ENCODE measurements at regions not wholly inside any gene's neighbourhood (a gene's known extent, or its start where the extent isn't known, plus 50 kb on each side); places are given as distances from the start of the nearest gene placed in this dataset.

DNA sequence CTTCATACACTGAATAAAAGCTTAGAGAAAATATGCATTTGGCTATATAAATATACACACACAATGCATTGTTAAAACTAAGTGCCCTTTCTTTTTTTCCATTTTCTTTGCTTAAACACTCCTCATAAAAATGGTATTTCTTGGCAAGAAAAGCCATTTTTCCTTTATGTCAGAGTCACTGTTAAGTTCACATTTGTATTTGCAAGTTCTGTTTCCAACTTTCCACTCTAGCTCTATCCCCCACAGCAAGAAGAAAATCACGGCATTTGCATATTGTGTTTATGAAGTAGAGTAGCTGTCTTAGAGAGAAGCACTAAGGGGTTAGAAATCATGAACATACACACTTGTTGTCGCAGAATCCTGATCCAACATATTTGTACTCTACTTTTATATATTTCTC, 662.1 kb upstream of the MEF2C start:
- 39 to 57% methylated on average over 2 of the region's 2 CpGs for WGBS, 2 experiments (ENCODE audit: low coverage in 1 of 2, low lambda C conversion rate in 2 of 2, missing lambda C conversion rate in 2 of 2)
- Histone ChIP-seq H3K27me3 (replicated peaks; ENCODE audit: insufficient read depth) (no peaks in the 10 kb centered on the region), H3K9me2 (ENCODE audit: insufficient read depth) (no peaks in the 10 kb centered on the region), H3K36me3 (ENCODE audit: low read depth) (no peaks in the 10 kb centered on the region), H4K20me1 (ENCODE audit: insufficient read depth) (no peaks in the 10 kb centered on the region), H2AFZ (no peak overlapping the region), H3F3A (ENCODE audit: insufficient read depth) (no peaks in the 10 kb centered on the region), H3K4me3 (no peak overlapping the region), H3K4me2 (ENCODE audit: unreplicated experiment) (no peak overlapping the region), H3K9ac (no peak overlapping the region), H3K4me1 (ENCODE audit: insufficient read depth) (no peaks in the 10 kb centered on the region), H3K27ac (no peak overlapping the region), H3K9me3 (ENCODE audit: low read depth) (no peaks in the 10 kb centered on the region), H3K79me2 (ENCODE audit: insufficient read depth) (no peaks in the 10 kb centered on the region)
- no peak for TF ChIP-seq EZH2phosphoT487 (IDR thresholded peaks at IDR 0.05; ENCODE audit: insufficient read depth, low read depth)
- TF ChIP-seq EZH2 (IDR thresholded peaks at IDR 0.05; ENCODE audit: insufficient read depth, poor library complexity, severe bottlenecking): no peak
- DNase-seq: no peak
- in situ Hi-C loops (cut with MboI): no loop called here

DNA sequence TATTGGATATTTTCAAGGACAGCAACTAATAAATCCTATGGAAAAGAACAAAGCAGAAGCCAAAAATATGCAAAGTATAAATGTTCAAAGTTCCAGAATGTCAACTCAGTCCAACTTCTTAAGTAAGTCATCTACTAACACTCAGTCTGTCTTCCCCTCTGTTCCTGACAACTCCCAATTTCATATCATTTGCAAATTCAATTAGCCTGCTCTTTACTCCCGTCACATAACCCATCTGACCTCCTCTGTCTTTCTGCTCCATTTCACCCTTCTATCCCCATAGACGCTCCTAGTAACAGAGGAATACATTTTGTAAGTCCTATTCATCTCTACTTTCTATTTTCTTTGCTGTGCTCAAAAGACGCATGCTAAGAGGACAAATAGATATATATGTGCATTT, 659.8 kb upstream of the MEF2C start:
- Histone ChIP-seq H3K79me2 (ENCODE audit: insufficient read depth) (no peaks in the 10 kb centered on the region), H2AFZ (no peak overlapping the region), H3K27me3 (replicated peaks; ENCODE audit: insufficient read depth) (no peaks in the 10 kb centered on the region), H4K20me1 (ENCODE audit: insufficient read depth) (no peaks in the 10 kb centered on the region), H3F3A (ENCODE audit: insufficient read depth) (no peaks in the 10 kb centered on the region), H3K27ac (no peak overlapping the region), H3K4me3 (no peak overlapping the region), H3K36me3 (ENCODE audit: low read depth) (no peaks in the 10 kb centered on the region), H3K9me2 (ENCODE audit: insufficient read depth) (no peaks in the 10 kb centered on the region), H3K9me3 (ENCODE audit: low read depth) (no peaks in the 10 kb centered on the region), H3K4me2 (ENCODE audit: unreplicated experiment) (no peak overlapping the region), H3K4me1 (ENCODE audit: insufficient read depth) (no peaks in the 10 kb centered on the region), H3K9ac (no peak overlapping the region)
- in situ Hi-C loops (cut with MboI): no loop called here
- TF ChIP-seq EZH2 (IDR thresholded peaks at IDR 0.05; ENCODE audit: insufficient read depth, poor library complexity, severe bottlenecking) (no peak), EZH2phosphoT487 (IDR thresholded peaks at IDR 0.05; ENCODE audit: insufficient read depth, low read depth) (no peak)
- 74 to 93% methylated on average over 3 of the region's 3 CpGs for WGBS, 2 experiments (ENCODE audit: low coverage in 1 of 2, low lambda C conversion rate in 2 of 2, missing lambda C conversion rate in 2 of 2)
- DNase-seq: no peak

DNA sequence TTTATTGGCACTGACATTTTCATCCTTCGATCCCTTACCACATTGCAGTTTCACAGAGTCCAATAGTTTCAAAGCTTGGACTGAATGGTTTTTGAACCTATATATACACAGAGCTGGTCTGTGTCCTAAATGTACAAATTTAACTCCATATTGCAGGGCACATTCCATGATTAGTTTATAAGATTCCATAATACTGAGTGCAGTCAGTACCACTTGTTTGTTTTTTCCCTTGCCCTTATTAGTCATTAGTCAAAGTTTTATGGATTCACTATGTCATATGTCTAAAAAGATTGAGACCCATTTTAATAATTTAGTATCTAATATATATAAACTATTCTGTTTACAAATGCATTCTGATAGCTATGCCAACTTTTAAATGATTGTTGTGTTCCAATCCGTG, 654.8 kb upstream of the MEF2C start:
- H3F3A ChIP-seq (ENCODE audit: insufficient read depth): 0 out of 2 replicates have a peak, but pooled peaks cover 9% of the 10 kb centered on the region
- WGBS, 2 experiments (ENCODE audit: low coverage in 1 of 2, low lambda C conversion rate in 2 of 2, missing lambda C conversion rate in 2 of 2): 94 to 96% methylated on average over 2 of the region's 2 CpGs
- no peak for DNase-seq
- H3K27me3 ChIP-seq (replicated peaks; ENCODE audit: insufficient read depth): no peaks in the 10 kb centered on the region
- no peaks in the 10 kb centered on the region for H3K9me2 ChIP-seq (ENCODE audit: insufficient read depth)
- no peak overlapping the region for H3K27ac ChIP-seq
- no peak overlapping the region for H3K4me2 ChIP-seq (ENCODE audit: unreplicated experiment)
- no peak overlapping the region for H3K4me3 ChIP-seq
- no peaks in the 10 kb centered on the region for H3K36me3 ChIP-seq (ENCODE audit: low read depth)
- in situ Hi-C loops (cut with MboI): no loop called here
- H3K9me3 ChIP-seq (ENCODE audit: low read depth): no peaks in the 10 kb centered on the region
- H4K20me1 ChIP-seq (ENCODE audit: insufficient read depth): no peaks in the 10 kb centered on the region
- peaks cover 22% of the 10 kb centered on the region for H3K4me1 ChIP-seq (ENCODE audit: insufficient read depth)
- TF ChIP-seq EZH2phosphoT487 (IDR thresholded peaks at IDR 0.05; ENCODE audit: insufficient read depth, low read depth): no peak
- TF ChIP-seq EZH2 (IDR thresholded peaks at IDR 0.05; ENCODE audit: insufficient read depth, poor library complexity, severe bottlenecking): no peak
- H3K9ac ChIP-seq: no peak overlapping the region
- no peak overlapping the region for H2AFZ ChIP-seq
- H3K79me2 ChIP-seq (ENCODE audit: insufficient read depth): no peaks in the 10 kb centered on the region

DNA sequence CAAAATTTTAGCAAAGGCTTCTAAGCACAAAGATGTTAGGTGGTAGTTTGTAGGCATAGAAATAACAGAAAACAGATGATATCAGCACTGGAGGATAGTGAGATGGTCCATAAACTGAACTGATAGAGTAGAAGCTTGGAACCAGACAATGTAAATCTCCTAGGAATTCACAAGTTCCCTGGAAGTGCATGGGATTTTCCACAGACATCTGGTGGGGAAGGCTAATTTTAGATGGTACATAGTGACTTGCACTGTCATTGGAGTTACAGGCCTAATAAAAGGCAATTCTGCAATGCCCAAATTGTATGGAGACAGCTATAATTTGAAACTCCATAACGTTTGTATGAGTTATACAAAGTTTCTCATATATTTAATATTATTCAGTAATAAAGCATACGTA, 653.0 kb upstream of the MEF2C start:
- Histone ChIP-seq H3K9ac (no peak overlapping the region), H3K4me1 (ENCODE audit: insufficient read depth) (peaks cover 22% of the 10 kb centered on the region)

DNA sequence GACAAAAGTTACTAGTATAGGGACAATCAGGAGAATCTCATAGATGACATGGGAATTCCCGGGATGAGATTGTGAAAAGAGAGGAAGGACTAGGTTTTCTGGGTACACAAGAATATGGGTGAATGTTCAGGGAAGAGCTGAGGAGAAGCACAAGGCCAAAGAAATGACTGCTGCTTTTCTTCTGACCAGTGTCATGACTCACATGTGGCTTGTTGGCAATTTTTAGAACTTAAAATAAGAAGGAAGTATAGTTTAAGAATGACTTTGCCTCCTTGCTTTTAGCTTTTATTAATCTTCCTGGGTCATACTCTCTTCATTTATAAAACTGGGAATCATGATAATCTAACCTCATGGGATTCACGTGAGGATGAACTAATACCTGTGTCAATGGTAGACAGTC, 652.4 kb upstream of the MEF2C start:
- no peak overlapping the region for H3K4me3 ChIP-seq
- DNase-seq: peak; percentile 69
- H3K36me3 ChIP-seq (ENCODE audit: low read depth): no peaks in the 10 kb centered on the region
- no peaks in the 10 kb centered on the region for H3K9me2 ChIP-seq (ENCODE audit: insufficient read depth)
- H3K27ac ChIP-seq: peak overlapping the region; percentile 14
- H2AFZ ChIP-seq: peak overlapping the region; percentile 64
- H4K20me1 ChIP-seq (ENCODE audit: insufficient read depth): no peaks in the 10 kb centered on the region
- H3K4me2 ChIP-seq (ENCODE audit: unreplicated experiment): no peak overlapping the region
- H3K27me3 ChIP-seq (replicated peaks; ENCODE audit: insufficient read depth): no peaks in the 10 kb centered on the region
- H3K9ac ChIP-seq: no peak overlapping the region
- H3K4me1 ChIP-seq (ENCODE audit: insufficient read depth): peaks cover 22% of the 10 kb centered on the region
- H3K79me2 ChIP-seq (ENCODE audit: insufficient read depth): no peaks in the 10 kb centered on the region
- WGBS, 2 experiments (ENCODE audit: low coverage in 1 of 2, low lambda C conversion rate in 2 of 2, missing lambda C conversion rate in 2 of 2): 56 to 59% methylated on average over 2 of the region's 2 CpGs
- 0 out of 2 replicates have a peak, but pooled peaks cover 9% of the 10 kb centered on the region for H3F3A ChIP-seq (ENCODE audit: insufficient read depth)
- in situ Hi-C loops (cut with MboI): no loop called here
- H3K9me3 ChIP-seq (ENCODE audit: low read depth): no peaks in the 10 kb centered on the region
- no peak for TF ChIP-seq EZH2 (IDR thresholded peaks at IDR 0.05; ENCODE audit: insufficient read depth, poor library complexity, severe bottlenecking)
- no peak for TF ChIP-seq EZH2phosphoT487 (IDR thresholded peaks at IDR 0.05; ENCODE audit: insufficient read depth, low read depth)

More for the DNA sequence above, 653.0 kb upstream of the MEF2C start:
- no peaks in the 10 kb centered on the region for H3K9me2 ChIP-seq (ENCODE audit: insufficient read depth)
- no peaks in the 10 kb centered on the region for H4K20me1 ChIP-seq (ENCODE audit: insufficient read depth)
- H3K27ac ChIP-seq: no peak overlapping the region; the same call in 1 of the 2 replicates
- WGBS, 2 experiments (ENCODE audit: low coverage in 1 of 2, low lambda C conversion rate in 2 of 2, missing lambda C conversion rate in 2 of 2): 62 to 70% methylated on average over 2 of the region's 2 CpGs
- 0 out of 2 replicates have a peak overlapping the region, but pooled peaks have one; percentile 64 for H2AFZ ChIP-seq
- H3K36me3 ChIP-seq (ENCODE audit: low read depth): no peaks in the 10 kb centered on the region
- H3K4me2 ChIP-seq (ENCODE audit: unreplicated experiment): no peak overlapping the region
- no peak for DNase-seq
- H3F3A ChIP-seq (ENCODE audit: insufficient read depth): 0 out of 2 replicates have a peak, but pooled peaks cover 9% of the 10 kb centered on the region
- H3K27me3 ChIP-seq (replicated peaks; ENCODE audit: insufficient read depth): no peaks in the 10 kb centered on the region
- in situ Hi-C loops (cut with MboI): no loop called here
- TF ChIP-seq EZH2 (IDR thresholded peaks at IDR 0.05; ENCODE audit: insufficient read depth, poor library complexity, severe bottlenecking) (no peak), EZH2phosphoT487 (IDR thresholded peaks at IDR 0.05; ENCODE audit: insufficient read depth, low read depth) (no peak)
- H3K79me2 ChIP-seq (ENCODE audit: insufficient read depth): no peaks in the 10 kb centered on the region
- H3K9me3 ChIP-seq (ENCODE audit: low read depth): no peaks in the 10 kb centered on the region
- no peak overlapping the region for H3K4me3 ChIP-seq
